ENCODE measurements at regions not wholly inside any gene's neighbourhood (a gene's known extent, or its start where the extent isn't known, plus 50 kb on each side); places are given as distances from the start of the nearest gene placed in this dataset.

GRCh38 chr6:87917886-87918285, 129.8 kb upstream of the SPACA1 start:
- no peak overlapping the region for H3K9ac ChIP-seq (ENCODE audit: control insufficient read depth, extremely low read depth, insufficient read depth, low read length)
- FAIRE-seq (no peak), DNase-seq (ENCODE audit: low read depth, low spot score) (no peak)
- no peak overlapping the region for H3K27ac ChIP-seq (ENCODE audit: control insufficient read depth, insufficient read depth, low read length)
- no peaks in the 10 kb centered on the region for H3K36me3 ChIP-seq (ENCODE audit: control insufficient read depth in 2 of 2, extremely low read depth in 1 of 2, insufficient read depth in 2 of 2, low read length in 2 of 2)
- no peaks in the 10 kb centered on the region for H3K9me3 ChIP-seq (ENCODE audit: control insufficient read depth, low read depth, low read length)
- TF ChIP-seq CTCF (optimal IDR thresholded peaks at IDR 0.05 in 1 of 3, IDR thresholded peaks at IDR 0.05 in 1 of 3, conservative IDR thresholded peaks at IDR 0.05 in 1 of 3; ENCODE audit: extremely low read depth in 1 of 3, insufficient read depth in 2 of 3, low read length in 3 of 3) (no peak), EZH2 (IDR thresholded peaks at IDR 0.05; ENCODE audit: low read length) (no peak)
- no peaks in the 10 kb centered on the region for H3K79me2 ChIP-seq (ENCODE audit: control insufficient read depth, insufficient read depth, low read length)
- H2AFZ ChIP-seq (ENCODE audit: control insufficient read depth, low read length): no peak overlapping the region
- no peaks in the 10 kb centered on the region for H3K4me1 ChIP-seq (ENCODE audit: control insufficient read depth, extremely low read depth, insufficient read depth, low read length)
- no peak overlapping the region for H3K4me2 ChIP-seq (ENCODE audit: control insufficient read depth, extremely low read depth, insufficient read depth, low read depth, low read length)
- no peak overlapping the region for H3K4me3 ChIP-seq (ENCODE audit: control insufficient read depth in 2 of 3, extremely low read depth in 1 of 3, insufficient read depth in 2 of 3, low read depth in 1 of 3, low read length in 3 of 3)
- H3K27me3 ChIP-seq (ENCODE audit: control insufficient read depth, extremely low read depth, insufficient read depth, low read length): peaks cover 26% of the 10 kb centered on the region
- dilution Hi-C loops (cut with MboI; ENCODE audit: extremely low pct_ligation_motif_present, low sequenced_read_pairs): no loop called here
- H4K20me1 ChIP-seq (ENCODE audit: control insufficient read depth, extremely low read depth, insufficient read depth, low read length): no peaks in the 10 kb centered on the region
- H3K9me1 ChIP-seq (ENCODE audit: control insufficient read depth, extremely low read depth, insufficient read depth, low read length): no peaks in the 10 kb centered on the region

- Histone ChIP-seq H3K27ac (ENCODE audit: control insufficient read depth, insufficient read depth, low read length) (no peak overlapping the region), H4K20me1 (ENCODE audit: control insufficient read depth, extremely low read depth, insufficient read depth, low read length) (no peaks in the 10 kb centered on the region), H3K9me1 (ENCODE audit: control insufficient read depth, extremely low read depth, insufficient read depth, low read length) (no peaks in the 10 kb centered on the region), H3K79me2 (ENCODE audit: control insufficient read depth, insufficient read depth, low read length) (no peaks in the 10 kb centered on the region), H3K4me1 (ENCODE audit: control insufficient read depth, extremely low read depth, insufficient read depth, low read length) (no peaks in the 10 kb centered on the region), H3K27me3 (ENCODE audit: control insufficient read depth, extremely low read depth, insufficient read depth, low read length) (peaks cover 31% of the 10 kb centered on the region), H3K4me3 (ENCODE audit: control insufficient read depth in 2 of 3, extremely low read depth in 1 of 3, insufficient read depth in 2 of 3, low read depth in 1 of 3, low read length in 3 of 3) (no peak overlapping the region), H3K9ac (ENCODE audit: control insufficient read depth, extremely low read depth, insufficient read depth, low read length) (no peak overlapping the region), H3K36me3 (ENCODE audit: control insufficient read depth in 2 of 2, extremely low read depth in 1 of 2, insufficient read depth in 2 of 2, low read length in 2 of 2) (no peaks in the 10 kb centered on the region), H3K9me3 (ENCODE audit: control insufficient read depth, low read depth, low read length) (no peaks in the 10 kb centered on the region), H2AFZ (ENCODE audit: control insufficient read depth, low read length) (no peak overlapping the region), H3K4me2 (ENCODE audit: control insufficient read depth, extremely low read depth, insufficient read depth, low read depth, low read length) (no peak overlapping the region)
- dilution Hi-C loops (cut with MboI; ENCODE audit: extremely low pct_ligation_motif_present, low sequenced_read_pairs): no loop called here
- TF ChIP-seq CTCF (optimal IDR thresholded peaks at IDR 0.05 in 1 of 3, IDR thresholded peaks at IDR 0.05 in 1 of 3, conservative IDR thresholded peaks at IDR 0.05 in 1 of 3; ENCODE audit: extremely low read depth in 1 of 3, insufficient read depth in 2 of 3, low read length in 3 of 3) (no peak), EZH2 (IDR thresholded peaks at IDR 0.05; ENCODE audit: low read length) (no peak)
- no peak for FAIRE-seq
- DNase-seq (ENCODE audit: low read depth, low spot score): no peak
Observed at GRCh38 chr6:87916446-87916845, 131.2 kb upstream of the SPACA1 start.
